A673 (cell line): ENCODE measurements at regions not wholly inside any gene's neighbourhood (a gene's known extent, or its start where the extent isn't known, plus 50 kb on each side); places are given as distances from the start of the nearest gene placed in this dataset.
"Not testable (repeated sequence)": the region's sequence is repeated elsewhere in the genome, so short reads cannot be mapped to it uniquely, and the experiment has no call there.

Experiments
- BruUV-seq: library from RNA; stranded (reverse); fragments of 400-500 nt; replicated peaks from 2 replicates; lab custom pipeline; 2021; lab: Mats Ljungman, UMichigan
- CTCF ChIA-PET: fragments of 300-600 bp; sonication (Branson Sonifier 250); formaldehyde crosslinking; loops from one replicate; lab custom pipeline; 2022; ENCODE audit warnings: antibody characterized with exemption; lab: Charles Lee
- POLR2A ChIA-PET: fragments of 300-600 bp; sonication (Branson Sonifier 250); formaldehyde crosslinking; loops from one replicate; lab custom pipeline; 2022; ENCODE audit warnings: antibody characterized with exemption; ENCODE audit not compliant: low non-redundant PET; lab: Charles Lee
- DNase-seq: peaks from one replicate; pipeline ENCODE4 v3.0.0-alpha.2; 2015; ENCODE audit warnings: low spot score
- H3K27ac ChIP-seq: fragments of 200-600 bp; sonication (generic); 2 replicates; pipeline ENCODE4 v1.5.1; 2016; ENCODE audit warnings: mixed run types, low read depth, mild to moderate bottlenecking, mixed read lengths, antibody characterized with exemption, low read length; ENCODE audit not compliant: poor library complexity, severe bottlenecking
- H3K27me3 ChIP-seq: fragments of 200-600 bp; sonication (generic); replicated peaks from 2 replicates; pipeline ENCODE4 v1.6.1; 2017; ENCODE audit warnings: mixed run types, low read depth, mild to moderate bottlenecking, mixed read lengths, antibody characterized with exemption, low read length; ENCODE audit not compliant: insufficient read depth, poor library complexity
- H3K36me3 ChIP-seq: fragments of 200-600 bp; sonication (generic); 2 replicates; pipeline ENCODE4 v1.6.1; 2016; ENCODE audit warnings: mixed run types, mild to moderate bottlenecking, mixed read lengths, antibody characterized with exemption, low read length; ENCODE audit not compliant: insufficient read depth, poor library complexity, severe bottlenecking
- H3K4me1 ChIP-seq: fragments of 200-600 bp; sonication (generic); 2 replicates; pipeline ENCODE4 v1.6.1; 2017; ENCODE audit warnings: mixed run types, mild to moderate bottlenecking, mixed read lengths, antibody characterized with exemption, low read length; ENCODE audit not compliant: insufficient read depth, poor library complexity, severe bottlenecking
- H3K4me3 ChIP-seq: fragments of 200-600 bp; sonication (generic); 2 replicates; pipeline ENCODE4 v1.5.1; 2016; ENCODE audit warnings: low read depth, mixed run types, mild to moderate bottlenecking, mixed read lengths, low read length; ENCODE audit not compliant: poor library complexity, severe bottlenecking
- H3K9me3 ChIP-seq: fragments of 200-600 bp; sonication (generic); 2 replicates; pipeline ENCODE4 v1.6.1; 2016; ENCODE audit warnings: mixed run types, low read depth, mild to moderate bottlenecking, mixed read lengths, antibody characterized with exemption, low read length; ENCODE audit not compliant: poor library complexity, severe bottlenecking
- CTCF ChIP-seq: fragments of 300-800, 200-600 bp; sonication (generic); conservative IDR thresholded peaks from 2 replicates; pipeline ENCODE4 v1.5.1; 2017; ENCODE audit warnings: low read depth, mild to moderate bottlenecking, antibody characterized with exemption, low read length, moderate library complexity, mixed read lengths
- EZH2 ChIP-seq: fragments of 200-600 bp; sonication (generic); IDR thresholded peaks from 2 replicates; pipeline ENCODE4 v1.6.1; 2017; ENCODE audit warnings: borderline replicate concordance, low read depth, mild to moderate bottlenecking, mixed read lengths, antibody characterized with exemption, low read length; ENCODE audit not compliant: poor library complexity, severe bottlenecking
- intact Hi-C: fragments of 100-400 bp; cut with micrococcal nuclease; formaldehyde crosslinking; loops from one replicate; pipeline ENCODE4 v1.10.0; 2022; ENCODE audit not compliant: unreplicated experiment

GRCh38 chr5:158235159-158235547 is 376.2 kb upstream of the CLINT1 start:
- Histone ChIP-seq H3K9me3 (no peaks in the 10 kb centered on the region), H3K27me3 (peaks cover 3% of the 10 kb centered on the region), H3K27ac (no peak overlapping the region), H3K4me3 (no peak overlapping the region), H3K4me1 (no peaks in the 10 kb centered on the region), H3K36me3 (no peaks in the 10 kb centered on the region)
- TF ChIP-seq CTCF (no peak), EZH2 (no peak)
- CTCF ChIA-PET = no interaction called here
- intact Hi-C loops = no loop called here
- POLR2A ChIA-PET = no interaction called here
- BruUV-seq = no TSS peak
- DNase-seq = no peak

GRCh38 chr5:158234323-158235158 is 375.6 kb upstream of the CLINT1 start:
- Histone ChIP-seq H3K4me1 (no peaks in the 10 kb centered on the region), H3K9me3 (no peaks in the 10 kb centered on the region), H3K4me3 (no peak overlapping the region), H3K36me3 (no peaks in the 10 kb centered on the region), H3K27ac (no peak overlapping the region), H3K27me3 (peaks cover 3% of the 10 kb centered on the region)
- TF ChIP-seq EZH2 (no peak), CTCF (no peak)
- peak; percentile 13 for DNase-seq
- no TSS peak for BruUV-seq
- ChIA-PET POLR2A (no interaction called here), CTCF (no interaction called here)
- intact Hi-C loops = no loop called here

GRCh38 chr5:158233735-158234322 is 374.9 kb upstream of the CLINT1 start:
- BruUV-seq = no TSS peak
- no peaks in the 10 kb centered on the region for H3K9me3 ChIP-seq
- CTCF ChIA-PET = no interaction called here
- no peaks in the 10 kb centered on the region for H3K4me1 ChIP-seq
- intact Hi-C loops = no loop called here
- no peak for DNase-seq
- POLR2A ChIA-PET = no interaction called here
- TF ChIP-seq EZH2 = no peak
- TF ChIP-seq CTCF = no peak
- no peak overlapping the region for H3K27ac ChIP-seq
- no peaks in the 10 kb centered on the region for H3K36me3 ChIP-seq
- peaks cover 3% of the 10 kb centered on the region for H3K27me3 ChIP-seq
- H3K4me3 ChIP-seq = no peak overlapping the region

- H3K27me3 ChIP-seq, intact Hi-C loops, H3K9me3 ChIP-seq, BruUV-seq, DNase-seq, POLR2A ChIA-PET, H3K36me3 ChIP-seq, H3K27ac ChIP-seq, H3K4me1 ChIP-seq, H3K4me3 ChIP-seq, CTCF ChIA-PET: not testable (repeated sequence)
Observed at GRCh38 chr5:158227314-158227713, 368.4 kb upstream of the CLINT1 start.
